ENCODE measurements at regions not wholly inside any gene's neighbourhood (a gene's known extent, or its start where the extent isn't known, plus 50 kb on each side); places are given as distances from the start of the nearest gene placed in this dataset.
"Not testable (repeated sequence)": the region's sequence is repeated elsewhere in the genome, so short reads cannot be mapped to it uniquely, and the experiment has no call there.

DNA sequence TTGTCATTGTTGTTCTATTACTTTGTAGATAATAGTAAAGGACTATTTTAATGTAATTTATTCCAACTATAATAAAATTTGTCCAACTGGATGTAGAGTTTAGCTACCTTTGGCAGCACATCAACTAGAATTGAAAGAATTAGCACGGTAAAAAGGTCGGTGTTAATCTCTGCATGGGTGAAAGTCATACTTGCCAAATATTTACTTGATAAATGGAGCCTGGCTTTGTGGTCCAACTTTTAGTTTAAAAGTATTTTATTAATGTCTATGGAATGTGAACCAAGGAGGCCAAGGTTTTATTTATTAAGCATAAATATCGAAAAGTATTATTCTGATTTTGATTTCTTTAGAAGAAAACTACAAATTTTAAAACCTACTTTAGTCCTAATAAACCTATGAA is 1389.0 kb downstream of the PCDH9 start:
- no peak overlapping the region for H3K4me3 Mint-ChIP-seq
- no peaks in the 10 kb centered on the region for H3K27me3 Mint-ChIP-seq
- H3K9me3 Mint-ChIP-seq (ENCODE audit: low read depth): no peaks in the 10 kb centered on the region
- no peak overlapping the region for H3K27ac Mint-ChIP-seq
- no peaks in the 10 kb centered on the region for H3K4me1 Mint-ChIP-seq (ENCODE audit: low read depth)
- H3K36me3 Mint-ChIP-seq: no peaks in the 10 kb centered on the region

DNA sequence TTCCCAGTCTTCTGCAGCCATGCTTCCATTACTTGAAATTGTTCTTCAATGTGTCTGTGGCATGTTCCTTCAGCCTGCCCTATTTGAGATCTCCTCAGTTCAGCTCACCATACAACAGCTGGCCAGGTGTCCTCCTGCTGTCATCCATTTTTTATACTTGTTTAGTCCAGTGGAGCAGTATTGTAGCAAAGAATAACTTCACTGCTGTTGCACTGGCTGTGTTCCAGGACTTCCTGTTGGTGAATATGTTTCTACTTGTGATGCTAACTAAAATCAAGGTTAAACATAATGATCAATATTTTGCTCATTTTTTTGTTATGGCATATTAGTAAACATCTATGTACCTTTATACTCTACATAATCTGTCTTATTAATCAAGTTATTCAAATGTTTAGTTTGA is 1394.1 kb downstream of the PCDH9 start:
- H3K9me3 Mint-ChIP-seq (ENCODE audit: low read depth): peaks cover 6% of the 10 kb centered on the region
- no peaks in the 10 kb centered on the region for H3K36me3 Mint-ChIP-seq
- no peaks in the 10 kb centered on the region for H3K4me1 Mint-ChIP-seq (ENCODE audit: low read depth)
- H3K27ac Mint-ChIP-seq: no peak overlapping the region
- no peak overlapping the region for H3K4me3 Mint-ChIP-seq
- no peaks in the 10 kb centered on the region for H3K27me3 Mint-ChIP-seq

DNA sequence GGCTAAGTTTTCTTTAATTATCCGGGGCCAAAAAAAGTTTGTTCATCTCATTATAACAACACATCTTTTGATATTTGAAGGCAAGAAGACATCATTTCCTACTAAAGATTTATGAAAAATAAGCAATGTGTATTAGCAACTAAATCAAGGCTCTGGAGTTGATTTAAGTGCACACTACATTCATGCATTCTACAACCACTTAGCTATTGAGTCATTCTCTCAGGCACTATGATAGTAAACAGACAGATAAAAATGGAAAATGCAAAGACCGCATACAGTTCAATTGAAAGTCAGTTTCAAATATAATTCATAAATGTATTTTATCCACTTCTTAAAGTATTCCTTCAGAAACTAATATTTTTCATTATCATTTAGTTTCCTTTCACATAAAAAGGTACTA is 1395.2 kb downstream of the PCDH9 start:
- Mint-ChIP-seq H3K4me1 (ENCODE audit: low read depth) (no peaks in the 10 kb centered on the region), H3K9me3 (ENCODE audit: low read depth) (peaks cover 10% of the 10 kb centered on the region), H3K27me3 (no peaks in the 10 kb centered on the region), H3K4me3 (no peak overlapping the region), H3K27ac (no peak overlapping the region), H3K36me3 (no peaks in the 10 kb centered on the region)

DNA sequence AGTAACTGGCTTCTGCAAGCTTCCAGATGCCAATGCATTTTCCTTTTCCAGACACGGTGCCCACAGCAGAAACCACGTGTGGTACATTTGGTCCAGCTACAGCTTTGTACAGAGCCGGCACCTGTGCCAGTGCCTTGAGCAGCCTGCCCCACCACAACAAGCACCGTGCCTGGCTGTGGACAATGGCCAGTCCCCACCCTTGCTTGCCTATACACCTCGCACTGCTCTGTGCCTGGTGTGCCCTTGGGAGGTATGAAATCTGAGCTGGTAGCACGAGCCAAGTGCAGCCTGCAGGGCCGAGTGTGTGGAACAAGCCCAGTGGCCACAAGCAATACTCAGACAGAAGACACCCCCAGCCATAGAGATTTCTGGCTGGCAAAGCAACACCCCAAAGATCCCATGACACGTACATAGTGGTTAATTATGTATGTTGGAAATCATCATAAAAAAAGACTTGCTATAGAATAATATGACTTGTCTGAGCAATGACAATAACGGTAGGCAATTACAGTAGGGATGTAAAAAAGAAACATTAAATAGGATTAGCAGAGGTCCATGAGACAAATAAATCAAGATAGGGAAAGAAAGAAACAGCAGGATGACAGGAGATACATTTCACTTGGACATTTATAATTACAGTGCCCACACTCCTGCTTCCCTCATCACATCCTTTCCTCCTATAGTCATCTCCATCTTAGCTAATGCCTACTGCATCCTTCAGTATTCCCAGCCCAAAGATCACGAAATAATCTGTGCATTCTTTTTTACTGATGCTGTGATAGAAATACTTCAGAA is 1399.5 kb downstream of the PCDH9 start:
- Mint-ChIP-seq H3K9me3 (ENCODE audit: low read depth) (peaks cover 13% of the 10 kb centered on the region), H3K36me3 (no peaks in the 10 kb centered on the region), H3K27me3 (no peaks in the 10 kb centered on the region), H3K4me3 (no peak overlapping the region), H3K4me1 (ENCODE audit: low read depth) (no peaks in the 10 kb centered on the region), H3K27ac (no peak overlapping the region)

DNA sequence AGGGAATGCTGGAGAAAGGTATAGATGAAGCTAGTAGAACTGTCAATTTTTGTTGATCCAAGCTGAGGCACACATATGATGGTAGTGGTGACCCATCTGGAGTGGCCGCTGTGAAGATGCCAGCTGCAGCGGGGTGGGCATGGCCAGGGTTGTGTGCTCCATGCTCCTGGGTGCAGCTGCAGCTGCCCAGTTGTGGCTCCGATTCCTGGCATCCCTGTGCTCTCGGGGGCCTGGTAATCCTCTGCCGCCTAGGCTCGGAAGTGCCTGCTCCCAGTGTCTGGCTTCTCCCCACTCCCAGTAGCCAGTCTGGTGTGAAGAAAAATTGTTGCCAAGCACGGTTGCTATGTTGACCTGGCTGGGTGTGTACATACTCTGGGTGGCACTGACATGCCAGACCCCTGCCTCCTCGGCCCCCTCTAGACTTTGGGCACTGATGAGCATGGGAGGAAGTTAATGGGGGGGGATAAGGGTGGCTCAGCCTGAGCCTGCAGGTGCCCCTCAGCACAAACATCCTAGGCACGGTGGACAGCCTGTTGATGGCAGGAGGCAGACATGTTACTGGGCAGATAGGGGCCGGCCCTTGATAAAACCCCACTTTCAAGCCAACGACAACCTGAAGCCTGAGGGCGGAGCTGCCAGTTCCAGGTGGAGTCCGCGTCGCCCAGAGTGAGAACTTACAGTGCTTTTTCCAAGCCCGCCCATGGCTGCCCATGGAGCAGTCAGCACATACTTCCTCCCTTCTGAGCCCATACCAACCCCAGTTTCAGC is 1400.7 kb downstream of the PCDH9 start:
- Mint-ChIP-seq H3K36me3 (no peaks in the 10 kb centered on the region), H3K27ac (no peak overlapping the region), H3K4me1 (ENCODE audit: low read depth) (no peaks in the 10 kb centered on the region), H3K4me3 (no peak overlapping the region), H3K27me3 (no peaks in the 10 kb centered on the region), H3K9me3 (ENCODE audit: low read depth) (peaks cover 10% of the 10 kb centered on the region)

DNA sequence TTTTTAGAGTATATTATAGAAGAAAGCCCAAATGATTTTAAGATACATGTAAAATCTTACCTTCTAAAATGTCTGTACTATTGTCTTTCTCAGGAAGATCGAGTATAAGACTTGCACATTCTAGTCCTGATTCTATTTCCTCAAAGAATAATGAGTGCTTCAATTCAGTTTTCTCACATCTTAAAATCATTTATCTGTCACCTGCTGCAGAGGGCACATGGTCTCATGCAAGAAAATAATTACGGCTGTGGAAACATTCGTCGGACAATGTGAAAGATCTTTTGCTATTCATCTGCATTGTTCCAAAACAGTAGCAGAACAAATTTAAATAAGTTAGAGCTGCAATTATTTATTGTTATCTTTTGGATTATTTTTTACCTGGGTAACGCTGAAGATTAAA is 1403.5 kb downstream of the PCDH9 start:
- H3K27ac Mint-ChIP-seq: no peak overlapping the region
- no peak overlapping the region for H3K4me3 Mint-ChIP-seq
- no peaks in the 10 kb centered on the region for H3K27me3 Mint-ChIP-seq
- peaks cover 16% of the 10 kb centered on the region for H3K9me3 Mint-ChIP-seq (ENCODE audit: low read depth)
- no peaks in the 10 kb centered on the region for H3K36me3 Mint-ChIP-seq
- H3K4me1 Mint-ChIP-seq (ENCODE audit: low read depth): no peaks in the 10 kb centered on the region

DNA sequence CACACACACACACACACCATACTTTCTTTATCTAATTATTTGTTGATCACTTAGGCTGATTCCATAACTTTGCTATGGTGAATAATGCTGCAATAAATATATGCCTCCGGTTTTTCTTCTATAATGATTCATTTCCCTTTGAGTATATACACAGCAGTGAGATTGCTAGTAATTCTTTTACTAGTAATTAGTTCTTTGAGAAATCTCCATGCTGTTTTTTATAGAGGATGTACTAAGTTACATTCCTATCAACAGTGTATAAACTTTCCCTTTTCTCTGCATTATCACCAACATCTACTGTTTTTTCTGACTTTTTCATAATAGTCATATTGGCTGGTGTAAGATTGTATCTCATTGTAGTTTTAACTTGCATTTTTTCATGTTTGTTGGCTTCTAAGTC is 1405.1 kb downstream of the PCDH9 start:
- peaks cover 10% of the 10 kb centered on the region for H3K9me3 Mint-ChIP-seq (ENCODE audit: low read depth)
- no peak overlapping the region for H3K4me3 Mint-ChIP-seq
- H3K27me3 Mint-ChIP-seq: no peaks in the 10 kb centered on the region
- H3K27ac Mint-ChIP-seq: no peak overlapping the region
- H3K4me1 Mint-ChIP-seq (ENCODE audit: low read depth): no peaks in the 10 kb centered on the region
- H3K36me3 Mint-ChIP-seq: no peaks in the 10 kb centered on the region

DNA sequence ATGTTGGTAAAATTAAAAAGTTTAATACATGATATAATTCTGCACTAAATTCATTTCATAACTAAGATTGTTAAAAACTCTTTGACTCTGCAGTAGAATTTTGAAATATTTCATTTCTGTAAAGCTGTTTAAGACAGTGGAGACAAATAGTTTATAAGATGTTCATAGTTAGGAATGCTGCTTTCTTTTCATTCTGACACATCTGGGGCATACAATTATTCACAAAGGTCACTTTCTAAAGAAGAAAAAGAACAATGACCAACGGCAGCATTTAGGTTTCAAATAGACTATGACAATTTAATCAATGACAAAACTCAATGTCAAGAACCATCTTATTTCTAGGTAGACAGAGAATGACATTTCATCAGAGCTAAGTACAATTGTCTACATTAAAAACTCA is 1422.1 kb downstream of the PCDH9 start:
- no peak overlapping the region for H3K4me3 Mint-ChIP-seq
- peaks cover 6% of the 10 kb centered on the region for H3K9me3 Mint-ChIP-seq (ENCODE audit: low read depth)
- H3K27me3 Mint-ChIP-seq: no peaks in the 10 kb centered on the region
- no peaks in the 10 kb centered on the region for H3K36me3 Mint-ChIP-seq
- H3K27ac Mint-ChIP-seq: no peak overlapping the region
- H3K4me1 Mint-ChIP-seq (ENCODE audit: low read depth): no peaks in the 10 kb centered on the region

DNA sequence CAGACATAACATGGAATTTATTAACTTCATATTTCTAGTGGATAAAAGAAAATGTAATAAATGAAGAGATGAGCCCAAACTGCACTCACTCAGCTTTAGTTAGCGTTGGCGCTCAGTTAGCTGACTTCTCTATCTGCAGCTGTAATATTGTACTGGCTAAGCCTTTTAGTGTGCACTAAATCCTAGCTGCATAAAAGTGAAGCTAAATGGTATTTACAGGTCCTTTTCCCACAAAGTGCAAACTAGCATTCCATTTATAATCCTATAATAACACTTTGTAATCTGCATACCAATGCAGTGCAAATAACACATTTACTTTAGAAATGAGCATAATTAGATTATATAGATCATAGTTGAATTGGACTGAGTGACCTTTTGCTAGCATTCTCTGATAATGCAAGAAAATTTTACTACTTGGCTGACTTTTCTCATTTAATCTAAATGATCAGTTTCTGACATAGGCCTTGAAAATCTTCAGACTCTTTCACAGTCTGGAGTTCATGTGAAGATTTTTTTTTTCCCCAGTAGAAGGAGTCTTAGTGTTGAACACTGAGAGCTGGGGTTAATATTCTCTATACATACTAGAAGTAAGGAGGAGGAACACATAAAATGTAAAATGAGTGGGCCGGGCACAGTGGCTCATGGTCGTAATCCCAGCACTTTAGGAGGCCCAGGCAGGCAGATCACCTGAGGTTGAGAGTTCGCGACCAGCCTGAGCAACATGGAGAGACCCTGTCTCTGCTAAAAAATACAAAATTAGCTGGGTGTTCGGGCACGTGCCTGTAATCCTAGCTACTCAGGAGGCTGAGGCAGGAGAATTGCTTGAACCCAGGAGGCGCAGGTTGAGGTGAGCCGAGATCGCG is 1426.4 kb downstream of the PCDH9 start:
- no peaks in the 10 kb centered on the region for H3K27me3 Mint-ChIP-seq
- H3K9me3 Mint-ChIP-seq (ENCODE audit: low read depth): peaks cover 6% of the 10 kb centered on the region
- no peak overlapping the region for H3K27ac Mint-ChIP-seq
- no peak overlapping the region for H3K4me3 Mint-ChIP-seq
- no peaks in the 10 kb centered on the region for H3K36me3 Mint-ChIP-seq
- no peaks in the 10 kb centered on the region for H3K4me1 Mint-ChIP-seq (ENCODE audit: low read depth)

DNA sequence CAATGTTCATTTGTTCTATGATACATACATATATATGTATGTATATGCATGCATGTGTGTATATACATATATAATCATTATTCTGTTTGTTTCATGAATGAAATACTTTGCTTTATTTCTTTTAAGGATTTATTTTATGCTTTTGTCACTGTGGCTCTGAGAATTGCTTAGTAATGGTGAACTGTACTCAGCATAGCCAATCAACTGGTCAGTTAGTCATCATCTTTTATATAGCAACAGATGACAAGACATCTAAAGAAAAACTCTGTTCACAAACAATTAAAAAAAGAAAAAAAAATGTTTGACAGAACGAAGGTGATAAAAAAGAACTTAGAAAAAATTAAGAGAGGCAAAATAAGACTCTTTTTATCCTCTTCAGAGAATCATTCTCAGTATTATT is 1440.3 kb downstream of the PCDH9 start:
- Mint-ChIP-seq H3K36me3 (no peaks in the 10 kb centered on the region), H3K4me1 (ENCODE audit: low read depth) (no peaks in the 10 kb centered on the region), H3K9me3 (ENCODE audit: low read depth) (peaks cover 16% of the 10 kb centered on the region), H3K4me3 (no peak overlapping the region), H3K27me3 (no peaks in the 10 kb centered on the region), H3K27ac (no peak overlapping the region)

DNA sequence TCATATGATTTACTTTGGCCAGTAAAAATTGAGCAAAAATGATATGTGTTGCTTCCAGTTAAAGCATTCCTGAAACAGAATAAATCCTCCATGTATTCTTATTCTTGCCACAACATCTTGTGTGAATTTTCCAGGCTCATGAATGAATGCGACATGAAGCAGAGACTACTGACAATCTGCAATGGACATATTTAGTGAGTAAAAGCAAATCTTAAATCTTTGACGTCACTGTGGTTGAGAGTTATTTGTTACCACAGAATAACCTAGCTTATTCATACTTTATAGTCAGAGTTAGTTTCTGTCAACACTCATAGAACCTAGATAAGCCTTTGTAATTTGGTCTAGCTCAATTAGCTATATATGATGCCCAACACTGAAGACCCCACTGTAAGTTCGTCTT is 1443.1 kb downstream of the PCDH9 start:
- H3K9me3 Mint-ChIP-seq (ENCODE audit: low read depth): peaks cover 16% of the 10 kb centered on the region
- H3K4me1 Mint-ChIP-seq (ENCODE audit: low read depth): no peaks in the 10 kb centered on the region
- H3K36me3 Mint-ChIP-seq: no peaks in the 10 kb centered on the region
- H3K4me3 Mint-ChIP-seq: no peak overlapping the region
- H3K27me3 Mint-ChIP-seq: no peaks in the 10 kb centered on the region
- H3K27ac Mint-ChIP-seq: no peak overlapping the region

DNA sequence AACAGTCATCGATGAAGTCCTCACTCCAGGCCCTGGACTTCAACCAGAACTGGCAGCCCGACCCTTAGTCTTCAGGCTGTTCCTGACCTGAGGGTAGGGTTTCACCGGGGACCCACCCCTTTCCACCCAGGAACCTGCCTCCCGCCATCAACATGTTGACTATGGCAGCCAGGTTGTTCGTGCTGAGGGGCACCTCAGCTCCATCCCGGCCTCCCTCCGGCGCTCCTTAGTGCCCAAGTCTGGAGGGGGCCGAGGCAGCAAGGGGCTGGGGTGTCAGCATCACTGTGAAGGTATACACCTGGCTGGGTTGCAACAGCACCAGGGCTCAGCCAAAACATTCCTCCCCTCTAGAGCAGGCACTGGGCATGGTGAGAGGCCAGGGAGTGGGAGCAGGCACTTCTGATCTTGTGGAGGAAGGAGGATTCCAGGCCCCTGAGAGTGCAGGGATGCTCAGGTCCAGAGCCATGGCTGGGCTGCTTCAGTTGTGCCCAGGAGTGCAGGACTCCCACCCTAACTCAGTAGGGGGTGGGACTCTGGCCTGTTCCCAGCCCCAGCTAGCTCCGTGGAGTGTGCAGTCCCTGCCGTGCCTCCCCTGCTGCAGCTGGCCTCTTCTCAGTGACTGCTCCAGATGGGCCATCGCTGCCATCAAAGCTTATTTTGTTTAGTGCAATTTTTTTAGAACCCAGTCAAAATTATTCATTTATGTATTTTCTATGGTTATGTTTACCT is 1445.9 kb downstream of the PCDH9 start:
- H3K36me3 Mint-ChIP-seq: no peaks in the 10 kb centered on the region
- no peaks in the 10 kb centered on the region for H3K4me1 Mint-ChIP-seq (ENCODE audit: low read depth)
- H3K4me3 Mint-ChIP-seq: no peak overlapping the region
- peaks cover 16% of the 10 kb centered on the region for H3K9me3 Mint-ChIP-seq (ENCODE audit: low read depth)
- H3K27me3 Mint-ChIP-seq: no peaks in the 10 kb centered on the region
- no peak overlapping the region for H3K27ac Mint-ChIP-seq

DNA sequence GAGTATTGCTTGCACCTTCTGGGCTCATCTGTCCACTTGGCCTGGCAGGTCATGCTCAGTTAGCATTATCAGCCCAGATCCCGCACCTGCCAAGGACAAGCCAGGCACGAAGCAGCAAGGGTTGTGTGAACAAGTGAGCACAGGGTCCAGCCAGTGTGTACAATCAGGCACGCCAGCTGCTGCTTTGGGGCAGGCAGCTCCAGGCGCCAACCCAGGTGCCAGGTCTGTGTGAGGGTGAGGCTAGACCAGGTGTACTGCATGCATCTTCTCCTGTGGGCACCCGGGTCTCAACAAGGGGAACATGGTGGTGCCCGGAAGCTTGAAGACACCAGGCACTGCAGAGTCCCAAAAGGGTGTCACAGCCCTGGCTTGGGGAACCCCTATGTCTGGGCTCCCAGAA is 1446.8 kb downstream of the PCDH9 start:
- Mint-ChIP-seq H3K9me3 (ENCODE audit: low read depth) (peaks cover 20% of the 10 kb centered on the region), H3K27me3 (no peaks in the 10 kb centered on the region), H3K4me3 (no peak overlapping the region), H3K4me1 (ENCODE audit: low read depth) (no peaks in the 10 kb centered on the region), H3K36me3 (no peaks in the 10 kb centered on the region), H3K27ac (no peak overlapping the region)

DNA sequence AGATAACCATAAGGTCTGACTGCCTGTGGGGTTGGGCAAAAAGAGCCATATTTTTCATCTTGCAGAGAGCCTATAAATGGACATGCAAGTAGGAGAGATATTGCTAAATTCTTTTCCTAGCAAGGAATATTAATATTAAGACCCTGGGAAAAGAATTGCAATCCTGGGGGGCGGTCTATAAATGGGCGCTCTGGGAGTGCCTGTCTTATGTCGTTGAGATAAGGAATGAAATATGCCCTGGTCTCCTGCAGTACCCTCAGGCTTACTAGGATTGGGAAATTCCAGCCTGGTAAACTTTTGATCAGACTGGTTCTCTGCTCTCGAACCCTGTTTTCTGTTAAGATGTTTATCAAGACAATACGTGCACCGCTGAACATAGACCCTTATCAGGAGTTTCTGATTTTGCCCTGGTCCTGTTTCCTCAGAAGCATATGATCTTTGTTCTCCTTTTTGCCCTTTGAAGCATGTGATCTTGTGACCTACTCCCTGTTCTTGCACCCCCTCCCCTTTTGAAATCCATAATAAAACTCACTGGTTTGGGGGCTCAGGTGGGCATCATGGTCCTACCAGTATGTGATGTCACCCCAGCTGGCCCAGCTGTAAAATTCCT is 1458.3 kb downstream of the PCDH9 start:
- not testable (repeated sequence) for H3K27ac Mint-ChIP-seq
- H3K9me3 Mint-ChIP-seq (ENCODE audit: low read depth): peaks cover 23% of the 10 kb centered on the region

More for the DNA sequence above, 1458.3 kb downstream of the PCDH9 start:
- H3K4me1 Mint-ChIP-seq (ENCODE audit: low read depth); H3K36me3 Mint-ChIP-seq; H3K4me3 Mint-ChIP-seq; H3K27me3 Mint-ChIP-seq: not testable (repeated sequence)
